ENCODE measurements at regions not wholly inside any gene's neighbourhood (a gene's known extent, or its start where the extent isn't known, plus 50 kb on each side); places are given as distances from the start of the nearest gene placed in this dataset.

DNA sequence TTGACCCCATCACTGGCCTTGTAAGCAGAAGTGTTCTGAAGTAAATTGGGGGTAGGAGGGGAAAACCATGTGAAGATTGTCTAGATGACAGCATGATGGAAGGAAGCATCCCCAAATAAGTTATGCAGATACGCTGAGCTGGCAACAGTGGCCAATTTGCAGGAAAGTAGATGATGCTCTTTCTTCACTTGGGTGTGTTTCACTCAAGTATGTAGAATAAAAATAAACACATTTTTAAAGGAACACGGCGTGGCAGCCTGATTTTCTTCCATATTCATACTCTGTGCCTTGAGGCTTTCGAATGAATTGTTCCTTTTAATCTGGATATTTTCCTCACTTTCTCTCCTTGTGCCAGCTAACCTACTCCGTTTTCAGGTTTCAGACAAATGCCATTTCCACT lies 295.5 kb upstream of the DPYD start:
- ChIA-PET POLR2A (no interaction called here), CTCF (no interaction called here)
- Histone ChIP-seq H3K9me3 (ENCODE audit: control insufficient read depth, insufficient read depth, low read depth, low read length) (no peaks in the 10 kb centered on the region), H3K4me3 (ENCODE audit: low read depth, low read length) (no peak overlapping the region), H3K4me1 (ENCODE audit: control insufficient read depth, insufficient read depth, low read length) (no peaks in the 10 kb centered on the region), H3K27ac (ENCODE audit: extremely low read depth, low read depth, low read length) (no peak overlapping the region), H3K36me3 (ENCODE audit: control insufficient read depth in 2 of 2, insufficient read depth in 1 of 2, low read length in 2 of 2) (no peaks in the 10 kb centered on the region)
- TF ChIP-seq ZNF48 (tag by site-specific recombination; IDR thresholded peaks at IDR 0.05), result no peak
- TF ChIP-seq, protein P1, sequence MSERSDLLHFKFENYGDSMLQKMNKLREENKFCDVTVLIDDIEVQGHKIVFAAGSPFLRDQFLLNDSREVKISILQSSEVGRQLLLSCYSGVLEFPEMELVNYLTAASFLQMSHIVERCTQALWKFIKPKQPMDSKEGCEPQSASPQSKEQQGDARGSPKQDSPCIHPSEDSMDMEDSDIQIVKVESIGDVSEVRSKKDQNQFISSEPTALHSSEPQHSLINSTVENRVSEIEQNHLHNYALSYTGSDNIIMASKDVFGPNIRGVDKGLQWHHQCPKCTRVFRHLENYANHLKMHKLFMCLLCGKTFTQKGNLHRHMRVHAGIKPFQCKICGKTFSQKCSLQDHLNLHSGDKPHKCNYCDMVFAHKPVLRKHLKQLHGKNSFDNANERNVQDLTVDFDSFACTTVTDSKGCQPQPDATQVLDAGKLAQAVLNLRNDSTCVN (tag by site-specific recombination; optimal IDR thresholded peaks at IDR 0.05), result no peak
- TF ChIP-seq ZNF223 (tag by site-specific recombination; IDR thresholded peaks at IDR 0.05), result no peak
- TF ChIP-seq, protein P2, sequence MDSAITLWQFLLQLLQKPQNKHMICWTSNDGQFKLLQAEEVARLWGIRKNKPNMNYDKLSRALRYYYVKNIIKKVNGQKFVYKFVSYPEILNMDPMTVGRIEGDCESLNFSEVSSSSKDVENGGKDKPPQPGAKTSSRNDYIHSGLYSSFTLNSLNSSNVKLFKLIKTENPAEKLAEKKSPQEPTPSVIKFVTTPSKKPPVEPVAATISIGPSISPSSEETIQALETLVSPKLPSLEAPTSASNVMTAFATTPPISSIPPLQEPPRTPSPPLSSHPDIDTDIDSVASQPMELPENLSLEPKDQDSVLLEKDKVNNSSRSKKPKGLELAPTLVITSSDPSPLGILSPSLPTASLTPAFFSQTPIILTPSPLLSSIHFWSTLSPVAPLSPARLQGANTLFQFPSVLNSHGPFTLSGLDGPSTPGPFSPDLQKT (IDR thresholded peaks at IDR 0.05; ENCODE audit: borderline replicate concordance, low read depth, low read length), result no peak
- no peak for TF ChIP-seq ZNF747 (tag by site-specific recombination; IDR thresholded peaks at IDR 0.05)
- TF ChIP-seq ZNF184 (tag by site-specific recombination; IDR thresholded peaks at IDR 0.05), result no peak
- no peak for TF ChIP-seq YY1 (tag by site-specific recombination; IDR thresholded peaks at IDR 0.05)
- no peak for TF ChIP-seq ZNF366 (tag by site-specific recombination; conservative IDR thresholded peaks at IDR 0.05)
- no peak for TF ChIP-seq ZFHX2 (tag by site-specific recombination; conservative IDR thresholded peaks at IDR 0.05)
- no peak for TF ChIP-seq ZNF654 (tag by site-specific recombination; IDR thresholded peaks at IDR 0.05; ENCODE audit: low read depth)
- no peak for TF ChIP-seq ZNF19 (tag by site-specific recombination; IDR thresholded peaks at IDR 0.05; ENCODE audit: low read depth)
- TF ChIP-seq, protein P3, sequence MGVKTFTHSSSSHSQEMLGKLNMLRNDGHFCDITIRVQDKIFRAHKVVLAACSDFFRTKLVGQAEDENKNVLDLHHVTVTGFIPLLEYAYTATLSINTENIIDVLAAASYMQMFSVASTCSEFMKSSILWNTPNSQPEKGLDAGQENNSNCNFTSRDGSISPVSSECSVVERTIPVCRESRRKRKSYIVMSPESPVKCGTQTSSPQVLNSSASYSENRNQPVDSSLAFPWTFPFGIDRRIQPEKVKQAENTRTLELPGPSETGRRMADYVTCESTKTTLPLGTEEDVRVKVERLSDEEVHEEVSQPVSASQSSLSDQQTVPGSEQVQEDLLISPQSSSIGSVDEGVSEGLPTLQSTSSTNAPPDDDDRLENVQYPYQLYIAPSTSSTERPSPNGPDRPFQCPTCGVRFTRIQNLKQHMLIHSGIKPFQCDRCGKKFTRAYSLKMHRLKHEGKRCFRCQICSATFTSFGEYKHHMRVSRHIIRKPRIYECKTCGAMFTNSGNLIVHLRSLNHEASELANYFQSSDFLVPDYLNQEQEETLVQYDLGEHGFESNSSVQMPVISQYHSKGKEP (tag by site-specific recombination; IDR thresholded peaks at IDR 0.05), result no peak
- TF ChIP-seq, protein P4, sequence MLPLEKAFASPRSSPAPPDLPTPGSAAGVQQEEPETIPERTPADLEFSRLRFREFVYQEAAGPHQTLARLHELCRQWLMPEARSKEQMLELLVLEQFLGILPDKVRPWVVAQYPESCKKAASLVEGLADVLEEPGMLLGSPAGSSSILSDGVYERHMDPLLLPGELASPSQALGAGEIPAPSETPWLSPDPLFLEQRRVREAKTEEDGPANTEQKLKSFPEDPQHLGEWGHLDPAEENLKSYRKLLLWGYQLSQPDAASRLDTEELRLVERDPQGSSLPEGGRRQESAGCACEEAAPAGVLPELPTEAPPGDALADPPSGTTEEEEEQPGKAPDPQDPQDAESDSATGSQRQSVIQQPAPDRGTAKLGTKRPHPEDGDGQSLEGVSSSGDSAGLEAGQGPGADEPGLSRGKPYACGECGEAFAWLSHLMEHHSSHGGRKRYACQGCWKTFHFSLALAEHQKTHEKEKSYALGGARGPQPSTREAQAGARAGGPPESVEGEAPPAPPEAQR (tag by site-specific recombination; IDR thresholded peaks at IDR 0.05), result no peak
- TF ChIP-seq, protein P5, sequence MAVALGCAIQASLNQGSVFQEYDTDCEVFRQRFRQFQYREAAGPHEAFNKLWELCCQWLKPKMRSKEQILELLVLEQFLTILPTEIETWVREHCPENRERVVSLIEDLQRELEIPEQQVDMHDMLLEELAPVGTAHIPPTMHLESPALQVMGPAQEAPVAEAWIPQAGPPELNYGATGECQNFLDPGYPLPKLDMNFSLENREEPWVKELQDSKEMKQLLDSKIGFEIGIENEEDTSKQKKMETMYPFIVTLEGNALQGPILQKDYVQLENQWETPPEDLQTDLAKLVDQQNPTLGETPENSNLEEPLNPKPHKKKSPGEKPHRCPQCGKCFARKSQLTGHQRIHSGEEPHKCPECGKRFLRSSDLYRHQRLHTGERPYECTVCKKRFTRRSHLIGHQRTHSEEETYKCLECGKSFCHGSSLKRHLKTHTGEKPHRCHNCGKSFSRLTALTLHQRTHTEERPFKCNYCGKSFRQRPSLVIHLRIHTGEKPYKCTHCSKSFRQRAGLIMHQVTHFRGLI (tag by site-specific recombination; IDR thresholded peaks at IDR 0.05), result no peak
- no peak for TF ChIP-seq ZNF791 (tag by site-specific recombination; IDR thresholded peaks at IDR 0.05)
- no peak for TF ChIP-seq KLF10 (tag by site-specific recombination; IDR thresholded peaks at IDR 0.05)
- TF ChIP-seq ZNF2 (tag by site-specific recombination; IDR thresholded peaks at IDR 0.05), result no peak
- TF ChIP-seq ZNF394 (tag by site-specific recombination; IDR thresholded peaks at IDR 0.05; ENCODE audit: borderline replicate concordance), result no peak
- TF ChIP-seq REPIN1 (tag by site-specific recombination; IDR thresholded peaks at IDR 0.05; ENCODE audit: low read depth), result no peak

DNA sequence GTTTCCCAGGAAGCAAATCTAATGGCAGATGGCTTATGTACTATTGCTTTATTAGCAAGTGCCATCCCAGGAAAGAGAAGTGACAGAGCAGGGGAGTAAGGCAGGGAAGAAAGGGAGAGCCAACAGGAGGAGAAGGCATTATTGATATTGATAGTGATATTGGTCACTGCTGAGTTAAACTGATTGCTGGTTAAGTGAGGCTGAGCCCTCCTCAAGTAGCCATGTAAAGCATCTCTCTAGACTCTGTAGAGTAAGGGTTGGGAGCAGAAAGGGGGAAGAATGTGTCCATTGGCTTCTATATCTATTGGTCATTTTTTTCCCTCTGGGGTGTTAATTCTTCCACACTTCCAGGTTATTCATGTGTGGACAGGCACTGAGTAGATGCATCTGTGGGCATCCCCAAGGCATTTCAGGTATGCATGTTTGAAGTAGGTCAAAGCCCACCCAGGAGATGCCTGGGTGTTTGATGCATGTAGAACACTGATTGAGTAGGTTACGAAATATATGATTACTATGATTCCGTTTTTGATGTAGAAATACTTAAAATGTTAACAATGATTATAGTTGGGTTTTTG lies 290.5 kb upstream of the DPYD start:
- Histone ChIP-seq H3K27ac (ENCODE audit: extremely low read depth, low read depth, low read length) (no peak overlapping the region), H3K9me3 (ENCODE audit: control insufficient read depth, insufficient read depth, low read depth, low read length) (no peaks in the 10 kb centered on the region), H3K36me3 (ENCODE audit: control insufficient read depth in 2 of 2, insufficient read depth in 1 of 2, low read length in 2 of 2) (no peaks in the 10 kb centered on the region), H3K4me3 (ENCODE audit: low read depth, low read length) (no peak overlapping the region), H3K4me1 (ENCODE audit: control insufficient read depth, insufficient read depth, low read length) (no peaks in the 10 kb centered on the region)
- ChIA-PET CTCF (no interaction called here), POLR2A (no interaction called here)
- TF ChIP-seq SP3 (tag by site-specific recombination; IDR thresholded peaks at IDR 0.05) (no peak), ZNF157 (tag by site-specific recombination; IDR thresholded peaks at IDR 0.05) (no peak), SALL2 (tag by site-specific recombination; IDR thresholded peaks at IDR 0.05; ENCODE audit: borderline replicate concordance) (no peak), ZNF658 (tag by site-specific recombination; IDR thresholded peaks at IDR 0.05) (no peak), ZNF777 (tag by site-specific recombination; IDR thresholded peaks at IDR 0.05; ENCODE audit: borderline replicate concordance) (no peak)
- TF ChIP-seq, protein P6, sequence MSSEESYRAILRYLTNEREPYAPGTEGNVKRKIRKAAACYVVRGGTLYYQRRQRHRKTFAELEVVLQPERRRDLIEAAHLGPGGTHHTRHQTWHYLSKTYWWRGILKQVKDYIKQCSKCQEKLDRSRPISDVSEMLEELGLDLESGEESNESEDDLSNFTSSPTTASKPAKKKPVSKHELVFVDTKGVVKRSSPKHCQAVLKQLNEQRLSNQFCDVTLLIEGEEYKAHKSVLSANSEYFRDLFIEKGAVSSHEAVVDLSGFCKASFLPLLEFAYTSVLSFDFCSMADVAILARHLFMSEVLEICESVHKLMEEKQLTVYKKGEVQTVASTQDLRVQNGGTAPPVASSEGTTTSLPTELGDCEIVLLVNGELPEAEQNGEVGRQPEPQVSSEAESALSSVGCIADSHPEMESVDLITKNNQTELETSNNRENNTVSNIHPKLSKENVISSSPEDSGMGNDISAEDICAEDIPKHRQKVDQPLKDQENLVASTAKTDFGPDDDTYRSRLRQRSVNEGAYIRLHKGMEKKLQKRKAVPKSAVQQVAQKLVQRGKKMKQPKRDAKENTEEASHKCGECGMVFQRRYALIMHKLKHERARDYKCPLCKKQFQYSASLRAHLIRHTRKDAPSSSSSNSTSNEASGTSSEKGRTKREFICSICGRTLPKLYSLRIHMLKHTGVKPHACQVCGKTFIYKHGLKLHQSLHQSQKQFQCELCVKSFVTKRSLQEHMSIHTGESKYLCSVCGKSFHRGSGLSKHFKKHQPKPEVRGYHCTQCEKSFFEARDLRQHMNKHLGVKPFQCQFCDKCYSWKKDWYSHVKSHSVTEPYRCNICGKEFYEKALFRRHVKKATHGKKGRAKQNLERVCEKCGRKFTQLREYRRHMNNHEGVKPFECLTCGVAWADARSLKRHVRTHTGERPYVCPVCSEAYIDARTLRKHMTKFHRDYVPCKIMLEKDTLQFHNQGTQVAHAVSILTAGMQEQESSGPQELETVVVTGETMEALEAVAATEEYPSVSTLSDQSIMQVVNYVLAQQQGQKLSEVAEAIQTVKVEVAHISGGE (tag by site-specific recombination; conservative IDR thresholded peaks at IDR 0.05; ENCODE audit: low read depth), result no peak
- TF ChIP-seq, protein P7, sequence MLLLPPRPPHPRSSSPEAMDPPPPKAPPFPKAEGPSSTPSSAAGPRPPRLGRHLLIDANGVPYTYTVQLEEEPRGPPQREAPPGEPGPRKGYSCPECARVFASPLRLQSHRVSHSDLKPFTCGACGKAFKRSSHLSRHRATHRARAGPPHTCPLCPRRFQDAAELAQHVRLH (tag by site-specific recombination; IDR thresholded peaks at IDR 0.05), result no peak
